Putamen (tissue), 1 donor: ENCODE measurements at regions not wholly inside any gene's neighbourhood (a gene's known extent, or its start where the extent isn't known, plus 50 kb on each side); places are given as distances from the start of the nearest gene placed in this dataset.

Experiments
- DNase-seq: peaks from one replicate; pipeline ENCODE4 v3.0.0-alpha.2; 2016; ENCODE audit warnings: low spot score

GRCh38 chr18:44423814-44424644 is 256.7 kb upstream of the SETBP1 start:
- no peak for DNase-seq

- no peak for DNase-seq
Observed at GRCh38 chr18:44424645-44425035, 256.0 kb upstream of the SETBP1 start.

- no peak for DNase-seq
Observed at GRCh38 chr18:44425161-44425560, 255.5 kb upstream of the SETBP1 start.

GRCh38 chr18:44437603-44438002 is 243.1 kb upstream of the SETBP1 start:
- no peak for DNase-seq

- no peak for DNase-seq
Observed at GRCh38 chr18:44450226-44450625, 230.5 kb upstream of the SETBP1 start.

DNA sequence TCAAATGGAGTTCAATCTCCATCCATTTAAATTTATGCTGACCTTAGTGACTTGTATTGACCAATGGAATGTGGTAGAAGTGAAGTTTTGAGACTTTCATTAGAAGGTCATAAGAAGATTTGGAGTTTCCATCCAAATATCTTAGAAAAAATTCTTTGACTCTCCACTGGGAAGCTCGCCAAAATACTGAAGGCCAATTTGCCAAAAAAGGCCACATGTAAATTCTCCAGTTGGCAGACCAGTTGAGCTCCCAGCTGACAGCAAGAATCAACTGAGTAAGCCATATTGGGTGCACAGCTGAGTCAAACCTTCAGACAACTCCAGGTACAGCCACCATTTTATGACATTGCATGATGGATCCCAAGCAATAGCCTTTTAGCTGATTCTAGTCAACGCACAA is 228.3 kb upstream of the SETBP1 start:
- DNase-seq, result no peak

- no peak for DNase-seq
Observed at GRCh38 chr18:44453505-44453904, 227.2 kb upstream of the SETBP1 start.

DNA sequence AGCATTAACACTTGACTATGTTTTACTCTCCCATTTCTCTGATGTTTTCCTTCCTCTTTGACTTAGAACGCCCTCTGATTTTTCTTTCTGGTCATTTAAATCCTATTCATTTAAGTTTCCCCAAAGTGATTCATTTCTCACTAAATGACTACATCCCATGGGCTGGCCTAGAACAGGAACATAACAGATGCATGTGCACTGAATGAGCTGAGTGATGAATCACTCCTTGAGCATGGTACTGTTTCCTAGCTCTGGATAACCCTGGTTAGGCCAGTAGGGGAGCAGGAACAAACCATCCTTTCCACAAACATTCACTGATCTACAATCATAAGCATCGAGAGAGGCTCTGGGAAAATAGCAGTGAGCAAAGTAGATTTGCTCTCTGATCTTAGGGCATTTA is 221.9 kb upstream of the SETBP1 start:
- DNase-seq, result no peak

- no peak for DNase-seq
Observed at GRCh38 chr18:44464398-44465180, 216.1 kb upstream of the SETBP1 start.

GRCh38 chr18:44465381-44465841 is 215.3 kb upstream of the SETBP1 start:
- no peak for DNase-seq

GRCh38 chr18:44466997-44467396 is 213.7 kb upstream of the SETBP1 start:
- no peak for DNase-seq

DNA sequence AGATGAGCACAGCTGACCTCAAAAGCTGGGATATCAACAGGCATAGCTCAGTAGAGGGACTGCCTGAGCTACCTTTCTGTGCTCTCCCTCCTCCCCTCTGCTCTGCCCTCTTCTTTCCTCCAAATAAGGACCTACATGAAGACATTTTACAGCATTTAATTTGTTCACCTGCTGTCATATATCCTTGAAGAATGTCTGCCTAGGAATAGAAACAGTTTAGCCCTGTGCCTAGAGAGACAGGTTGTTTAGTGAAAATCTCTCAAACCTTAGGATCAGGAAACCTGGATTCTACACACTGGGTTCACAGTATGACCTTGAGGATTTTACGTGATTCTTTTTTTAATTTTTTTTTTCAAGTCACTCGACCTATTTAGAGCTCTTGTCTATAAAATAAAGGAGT is 213.0 kb upstream of the SETBP1 start:
- DNase-seq, result no peak

DNA sequence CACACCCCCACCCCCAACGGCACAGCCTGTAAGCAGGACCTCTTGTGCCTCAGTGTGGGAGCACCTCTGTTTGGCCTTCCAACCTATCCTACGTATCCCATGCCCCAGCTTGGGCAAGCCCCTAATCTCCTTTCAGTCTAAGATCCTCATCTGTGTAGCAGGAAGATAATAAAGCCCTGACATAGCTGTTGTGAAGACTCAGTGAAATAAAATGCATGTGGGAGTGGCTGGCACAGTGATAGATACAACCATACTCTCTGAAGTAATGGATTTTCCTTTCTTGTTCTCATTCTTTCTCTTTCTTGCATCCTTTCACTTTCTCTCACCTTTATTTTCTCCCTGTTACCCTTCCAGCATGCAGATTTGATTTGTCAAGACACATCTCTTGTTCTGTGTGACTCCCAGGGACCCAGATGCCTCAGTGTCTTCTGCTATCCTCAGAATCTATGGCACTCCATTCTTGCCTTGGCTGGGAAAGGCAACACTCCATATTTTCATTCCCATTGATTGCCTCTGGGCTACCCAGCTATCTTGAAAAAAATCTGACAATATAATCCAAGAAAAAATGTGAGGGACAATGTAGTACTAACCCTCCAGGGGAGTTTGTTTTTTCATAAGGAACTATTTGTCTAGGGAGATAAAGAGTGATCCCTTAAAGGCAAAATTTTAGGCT is 207.2 kb upstream of the SETBP1 start:
- DNase-seq, result no peak

- no peak for DNase-seq
Observed at GRCh38 chr18:44474067-44474411, 206.6 kb upstream of the SETBP1 start.

DNA sequence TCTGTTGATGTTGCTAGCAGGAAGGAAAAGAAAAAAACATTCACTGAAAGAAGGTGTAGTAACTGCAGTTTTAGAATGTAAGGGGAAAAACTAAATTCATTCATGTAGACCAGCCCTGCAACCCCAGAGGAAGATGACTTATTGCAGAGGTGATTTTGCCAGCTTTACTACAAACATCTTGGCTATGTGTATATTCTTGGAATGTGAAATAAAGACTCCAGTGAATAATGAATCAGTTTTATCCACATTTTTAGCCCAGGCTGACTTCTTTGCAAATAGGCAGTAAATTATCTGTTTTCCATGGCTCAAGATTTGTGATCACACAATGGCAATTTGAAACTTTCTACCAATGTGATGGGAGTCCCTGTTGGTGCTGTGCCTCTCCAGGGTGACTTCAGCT is 206.1 kb upstream of the SETBP1 start:
- no peak for DNase-seq

GRCh38 chr18:44482761-44483160 is 197.9 kb upstream of the SETBP1 start:
- no peak for DNase-seq

DNA sequence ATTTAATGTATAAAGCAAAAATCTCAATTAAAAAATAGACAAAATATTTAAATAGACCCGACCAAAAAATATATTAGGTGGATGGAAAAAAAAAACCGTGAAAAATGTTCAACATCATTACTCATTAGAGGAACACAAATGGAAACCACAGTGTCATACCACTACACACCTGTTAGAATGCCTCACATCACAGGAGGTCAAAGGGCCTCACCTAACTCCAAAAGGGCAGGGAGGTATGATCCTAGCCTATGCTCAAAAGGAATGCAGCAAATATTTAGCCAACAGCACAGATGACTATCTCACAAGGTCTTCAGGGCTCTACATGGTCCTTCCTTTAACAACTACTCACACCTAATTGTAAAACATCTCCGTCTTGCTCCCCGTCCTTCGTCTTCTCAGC is 185.5 kb upstream of the SETBP1 start:
- no peak for DNase-seq

DNA sequence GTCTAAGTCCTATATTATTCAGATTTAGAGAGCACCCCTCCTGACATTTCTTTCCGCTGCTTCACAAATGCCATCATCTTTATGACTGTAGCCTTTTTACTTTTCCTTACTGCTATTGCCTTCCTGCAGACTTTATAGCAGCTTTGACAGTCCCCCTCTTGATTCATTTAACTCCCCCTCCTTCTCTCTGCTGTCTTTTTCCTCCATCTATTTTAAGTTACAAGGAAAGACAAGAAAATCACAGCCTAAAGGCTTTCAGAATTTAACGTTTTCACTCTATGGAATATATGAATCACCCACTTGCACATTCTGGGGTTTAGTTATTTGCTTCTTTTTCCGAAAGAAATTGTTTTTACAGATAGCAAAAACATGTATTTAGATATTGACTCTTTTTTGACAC is 183.4 kb upstream of the SETBP1 start:
- peak; percentile 52 for DNase-seq

GRCh38 chr18:44497757-44498490 is 182.8 kb upstream of the SETBP1 start:
- DNase-seq, result no peak

GRCh38 chr18:44500808-44501610 is 179.7 kb upstream of the SETBP1 start:
- no peak for DNase-seq

GRCh38 chr18:44502221-44502620 is 178.5 kb upstream of the SETBP1 start:
- no peak for DNase-seq
